ENCODE measurements at regions not wholly inside any gene's neighbourhood (a gene's known extent, or its start where the extent isn't known, plus 50 kb on each side); places are given as distances from the start of the nearest gene placed in this dataset.

GRCh38 chr4:147367891-147368290, 113.0 kb upstream of the EDNRA start:
- no peak for DNase-seq

- DNase-seq: no peak
Observed at GRCh38 chr4:147368948-147369347, 111.9 kb upstream of the EDNRA start.

- DNase-seq: no peak
Observed at GRCh38 chr4:147370473-147370872, 110.4 kb upstream of the EDNRA start.

- no peak for DNase-seq
Observed at GRCh38 chr4:147370881-147371280, 110.0 kb upstream of the EDNRA start.

- DNase-seq: no peak
Observed at GRCh38 chr4:147371661-147372060, 109.2 kb upstream of the EDNRA start.

GRCh38 chr4:147378780-147379179, 102.1 kb upstream of the EDNRA start:
- DNase-seq: no peak

- DNase-seq: no peak
Observed at GRCh38 chr4:147381749-147382148, 99.1 kb upstream of the EDNRA start.

GRCh38 chr4:147388018-147388417, 92.9 kb upstream of the EDNRA start:
- no peak for DNase-seq

GRCh38 chr4:147396105-147396504, 84.8 kb upstream of the EDNRA start:
- no peak for DNase-seq

GRCh38 chr4:147398556-147398955, 82.3 kb upstream of the EDNRA start:
- no peak for DNase-seq

GRCh38 chr4:147400721-147401120, 80.2 kb upstream of the EDNRA start:
- no peak for DNase-seq

- no peak for DNase-seq
Observed at GRCh38 chr4:147401221-147401620, 79.7 kb upstream of the EDNRA start.

GRCh38 chr4:147407261-147408045, 73.4 kb upstream of the EDNRA start:
- DNase-seq: no peak

GRCh38 chr4:147408189-147408588, 72.7 kb upstream of the EDNRA start:
- no peak for DNase-seq

- no peak for DNase-seq
Observed at GRCh38 chr4:147409350-147409749, 71.5 kb upstream of the EDNRA start.

GRCh38 chr4:147418226-147418625, 62.7 kb upstream of the EDNRA start:
- no peak for DNase-seq

- DNase-seq: no peak
Observed at GRCh38 chr4:147421456-147421855, 59.4 kb upstream of the EDNRA start.

GRCh38 chr4:147423229-147423628, 57.7 kb upstream of the EDNRA start:
- no peak for DNase-seq

GRCh38 chr4:147425019-147425418, 55.9 kb upstream of the EDNRA start:
- DNase-seq: no peak

GRCh38 chr4:147428583-147428982, 52.3 kb upstream of the EDNRA start:
- no peak for DNase-seq

GRCh38 chr4:147430111-147430510, 50.8 kb upstream of the EDNRA start:
- DNase-seq: no peak
